GM21526 (cell line): ENCODE measurements at regions not wholly inside any gene's neighbourhood (a gene's known extent, or its start where the extent isn't known, plus 50 kb on each side); places are given as distances from the start of the nearest gene placed in this dataset.

Source experiments
- ATAC-seq: cut with Tn5 transposase; IDR thresholded peaks from one replicate; pipeline ENCODE4 v1.9.1; 2021; ENCODE audit warnings: moderate library complexity; ENCODE audit not compliant: unreplicated experiment, low FRiP score

DNA sequence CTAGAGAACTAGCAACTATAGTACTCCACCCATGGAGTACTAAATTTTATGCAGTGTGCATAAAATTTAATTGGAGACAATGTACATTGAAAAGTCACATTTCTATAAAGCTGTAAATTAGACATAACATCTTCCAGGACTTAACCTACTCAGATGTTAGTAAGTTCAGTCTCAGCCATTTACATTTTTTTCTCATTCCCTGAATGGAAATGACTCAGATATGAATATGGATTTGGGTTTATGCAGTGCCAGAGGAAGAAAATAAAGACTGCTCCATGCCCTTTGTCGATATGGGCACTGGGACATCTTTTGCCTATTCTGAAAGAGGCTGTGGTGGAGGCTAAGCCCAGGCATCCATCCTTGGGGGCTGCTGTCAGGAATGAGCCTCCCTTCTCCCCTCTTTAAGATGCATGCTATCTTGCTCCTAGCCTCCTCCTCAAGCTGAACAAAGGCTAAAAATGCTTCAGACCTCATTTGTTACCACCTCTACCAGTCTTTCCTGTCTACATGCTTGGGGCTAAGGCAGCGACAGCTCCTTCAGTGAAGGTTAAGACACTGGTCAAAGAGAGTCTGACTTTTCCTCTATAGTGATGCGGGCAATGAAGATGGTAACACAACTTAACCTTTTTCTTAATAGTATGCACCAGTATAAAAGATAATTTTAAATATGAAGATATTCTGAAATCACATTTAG, 486.8 kb upstream of the ANKRD30A start:
- ATAC-seq: no peak

DNA sequence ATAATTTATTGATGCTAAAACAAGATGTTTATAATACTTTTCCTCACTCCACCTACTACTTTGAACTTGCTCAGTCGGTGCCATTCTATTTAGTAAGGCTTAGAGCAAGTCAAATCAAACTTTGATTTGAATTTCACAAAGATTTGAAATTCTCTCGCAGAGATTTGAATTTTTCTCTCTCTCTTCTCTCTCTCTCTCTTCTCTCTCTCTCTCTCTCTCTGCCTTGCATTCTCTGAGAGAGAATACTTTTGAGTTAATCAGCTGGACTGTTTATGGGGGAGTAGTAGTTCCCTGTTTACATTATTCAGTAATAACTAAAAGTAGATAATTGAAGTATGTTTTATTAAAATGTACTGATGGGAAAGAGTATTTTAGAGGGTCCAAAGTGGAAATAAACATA, 488.5 kb upstream of the ANKRD30A start:
- no peak for ATAC-seq

DNA sequence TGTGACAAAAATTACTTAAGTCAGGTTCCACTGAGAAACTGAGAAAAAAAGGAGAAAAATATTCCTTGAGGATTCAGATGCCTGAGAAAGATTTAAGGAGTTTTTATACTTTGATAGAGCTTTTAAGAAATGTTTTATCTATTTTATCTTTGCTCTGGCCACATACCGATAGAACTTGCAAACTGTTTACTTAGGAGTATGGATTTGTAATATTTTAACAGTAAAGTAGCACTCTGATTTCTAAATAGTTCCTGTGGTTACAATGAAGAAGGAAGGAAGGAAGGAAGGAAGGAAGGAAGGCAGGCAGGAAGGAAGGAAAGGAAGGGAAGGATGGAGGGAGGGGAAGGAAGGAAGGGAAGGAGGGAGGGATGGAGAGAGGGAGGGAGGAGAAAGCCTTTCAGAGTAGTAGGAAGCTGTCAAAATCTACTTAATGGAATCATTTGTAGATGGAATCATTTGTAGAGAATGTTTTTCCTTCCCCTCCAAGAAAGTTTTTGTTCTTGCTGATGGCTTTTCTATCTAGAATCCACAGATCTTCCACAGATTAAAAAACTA, 489.0 kb upstream of the ANKRD30A start:
- no peak for ATAC-seq

DNA sequence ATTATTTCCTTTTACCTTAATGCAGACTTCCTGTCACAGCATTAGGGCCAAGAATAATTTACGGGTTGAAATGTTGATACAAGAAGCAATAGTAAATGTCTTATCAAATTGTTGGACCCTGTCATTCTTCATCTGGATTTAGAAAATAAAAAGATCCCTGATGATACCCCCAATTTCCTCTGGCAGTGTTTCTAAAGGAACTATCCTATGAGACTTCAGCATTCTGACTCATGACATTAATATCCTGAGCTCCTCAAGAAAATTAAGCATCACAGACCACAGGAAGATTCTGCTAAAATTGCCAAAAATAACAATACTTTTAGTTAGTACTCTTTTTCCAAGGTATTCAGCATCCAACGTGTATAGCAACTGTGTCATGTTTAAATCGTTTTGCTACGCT, 490.5 kb upstream of the ANKRD30A start:
- ATAC-seq: no peak

DNA sequence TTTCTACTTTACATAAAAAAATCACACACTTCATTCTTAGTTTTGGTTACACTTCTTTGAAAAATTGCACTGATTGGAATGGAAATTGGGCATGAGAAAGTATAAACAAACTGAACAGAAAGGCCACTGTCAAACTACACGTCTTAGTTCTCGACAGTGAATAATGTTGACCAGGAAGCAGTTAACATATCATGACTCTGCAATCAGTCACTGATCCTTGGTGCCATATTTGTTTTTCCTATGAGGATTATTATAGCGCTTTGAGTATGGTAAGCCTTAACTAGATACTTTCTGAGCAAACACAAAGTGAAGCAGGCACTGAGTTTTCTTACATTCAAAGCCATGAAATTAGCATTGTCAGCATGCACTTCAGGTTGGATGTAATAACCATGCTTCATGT, 495.1 kb upstream of the ANKRD30A start:
- no peak for ATAC-seq

DNA sequence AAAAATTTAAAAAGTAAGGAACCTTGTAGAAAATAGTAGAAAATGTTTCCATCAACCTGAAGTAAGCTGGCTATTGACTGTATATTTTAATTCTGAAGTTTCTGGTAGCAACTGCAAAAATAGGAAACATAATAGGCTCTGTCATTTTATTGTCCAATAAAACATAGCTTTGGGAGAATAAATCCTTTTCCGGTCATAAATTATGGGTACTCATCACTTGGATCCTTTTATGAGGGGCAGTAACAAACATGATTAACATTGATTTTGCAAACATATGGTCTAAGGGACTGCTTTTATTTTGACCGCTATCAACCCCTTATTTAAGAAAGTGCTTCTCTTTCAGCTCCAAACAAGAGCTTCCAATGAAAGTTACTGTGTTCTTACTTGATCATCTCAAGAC, 495.9 kb upstream of the ANKRD30A start:
- no peak for ATAC-seq

DNA sequence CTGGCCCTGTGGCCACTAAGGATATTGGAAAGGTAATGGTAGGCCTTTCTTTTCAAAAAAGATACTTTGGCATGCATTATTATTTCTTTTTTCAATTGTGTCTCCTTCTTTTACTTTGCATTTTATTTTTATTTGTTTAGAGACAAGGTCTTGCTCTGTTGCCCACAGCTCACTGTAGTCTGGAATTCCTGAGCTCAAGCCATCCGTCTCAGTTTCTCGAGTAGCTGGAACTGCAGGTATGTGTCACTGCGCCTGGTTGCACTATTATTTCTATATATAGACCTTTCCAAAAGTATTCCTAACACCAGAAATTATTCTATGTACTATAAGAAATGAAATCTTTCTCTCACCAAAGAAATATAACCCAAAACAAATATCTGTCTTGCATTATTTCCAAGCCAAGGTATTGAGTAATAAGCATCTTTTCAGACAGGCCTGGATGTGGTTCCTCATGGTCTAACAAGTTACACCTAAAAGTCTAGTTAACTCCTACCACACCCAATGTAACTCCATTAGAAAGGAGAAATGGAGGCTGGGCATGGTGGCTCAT, 500.8 kb upstream of the ANKRD30A start:
- ATAC-seq: no peak

DNA sequence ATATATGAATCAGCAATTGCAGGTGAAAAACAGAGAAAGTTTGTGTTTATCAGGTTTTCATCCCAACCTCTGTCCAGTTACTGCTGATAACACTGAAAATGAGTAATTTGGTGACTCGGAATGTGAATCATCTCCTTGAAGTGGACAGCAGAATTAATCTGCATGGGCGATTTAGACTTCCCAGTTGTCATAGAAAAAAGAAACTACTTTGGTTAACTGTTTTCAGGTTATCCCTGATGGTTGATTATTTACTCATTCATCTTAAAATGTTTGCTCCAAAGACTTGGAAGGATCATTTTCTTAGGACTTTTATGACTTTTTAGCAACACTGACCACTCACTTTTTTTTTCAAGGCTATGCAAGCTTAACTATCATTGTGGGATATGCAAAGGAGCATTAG, 504.1 kb upstream of the ANKRD30A start:
- ATAC-seq: no peak

DNA sequence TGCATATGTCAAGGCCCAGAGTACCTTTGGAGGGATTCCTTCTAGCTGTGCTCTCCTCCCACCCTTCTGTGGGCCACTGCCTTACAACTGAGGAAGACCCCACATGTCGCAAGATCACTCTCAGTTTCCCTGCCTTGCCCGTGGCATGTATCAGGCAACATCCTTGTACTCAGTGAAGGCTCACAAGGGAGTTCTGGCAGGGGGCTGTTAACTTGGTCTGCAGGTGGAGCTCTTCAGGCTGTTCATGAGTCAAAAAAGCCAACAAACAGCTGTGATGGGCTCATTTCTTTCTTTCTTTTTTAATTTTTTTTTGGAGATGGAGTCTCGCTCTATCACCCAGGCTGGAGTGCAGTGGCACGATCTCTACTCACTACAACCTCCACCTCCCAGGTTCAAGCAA, 513.0 kb upstream of the ANKRD30A start:
- ATAC-seq: no peak

DNA sequence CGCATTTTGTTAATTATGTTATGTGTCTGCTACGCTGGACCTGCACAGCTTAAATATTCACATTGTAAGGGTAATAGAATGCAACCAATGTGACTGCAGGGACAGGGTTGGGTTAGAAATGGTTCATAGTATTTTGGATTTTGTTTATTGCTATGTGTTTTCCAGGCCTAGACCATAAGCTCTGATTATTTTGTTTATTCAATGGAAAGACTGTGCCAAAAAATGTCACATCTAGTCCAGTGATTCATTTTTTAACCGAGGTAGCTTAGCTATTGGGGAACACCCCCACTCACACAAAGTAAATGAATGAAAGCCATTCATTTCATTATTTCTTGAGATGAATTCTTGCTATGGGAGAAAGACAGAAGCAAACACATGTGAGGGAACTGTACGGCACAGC, 516.5 kb upstream of the ANKRD30A start:
- no peak for ATAC-seq

DNA sequence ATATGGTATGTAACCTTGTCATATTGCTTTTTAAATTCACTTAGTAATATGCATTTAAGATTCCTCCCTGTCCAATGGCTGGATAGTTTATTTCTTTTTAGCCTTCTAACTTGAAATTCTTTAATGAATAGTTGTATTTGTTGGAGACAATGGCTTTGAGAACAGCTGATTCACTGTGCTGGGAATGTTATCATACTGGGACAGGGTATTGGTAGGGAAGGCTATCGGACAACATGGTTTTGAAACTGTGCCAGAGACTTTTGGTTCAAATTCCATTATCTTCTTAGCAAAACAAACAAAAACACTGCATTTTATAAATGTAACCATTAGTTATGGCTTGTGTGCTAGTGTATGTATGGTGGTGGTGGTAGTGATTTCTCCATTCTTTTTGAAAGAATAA, 517.1 kb upstream of the ANKRD30A start:
- no peak for ATAC-seq

DNA sequence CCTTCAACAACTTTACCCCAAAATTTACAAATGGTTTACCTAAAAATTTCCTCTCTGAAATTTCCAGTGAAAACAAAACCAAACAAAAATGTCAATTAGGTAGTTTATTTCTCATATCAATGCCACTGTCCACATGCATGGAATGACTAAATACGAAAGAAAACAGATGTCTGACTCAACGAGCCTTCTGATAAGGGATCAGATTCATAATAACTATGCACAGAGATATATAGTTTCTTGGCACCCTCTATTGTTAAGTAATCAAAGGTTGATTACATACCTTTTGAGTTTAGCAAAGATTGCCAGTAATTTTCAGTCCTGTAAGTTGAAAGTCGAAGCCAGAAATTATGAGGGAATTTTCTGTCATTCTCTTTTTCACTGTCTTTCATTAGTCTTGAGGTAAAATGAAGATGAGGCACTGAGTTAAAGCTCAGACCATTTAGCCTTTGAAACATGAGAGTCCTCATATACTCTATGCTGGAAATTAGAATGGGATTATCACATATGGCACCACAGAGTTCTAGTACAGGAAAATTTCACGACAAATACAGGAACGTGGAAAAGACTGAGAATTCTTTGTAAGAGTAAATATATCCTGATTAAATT, 519.1 kb upstream of the ANKRD30A start:
- ATAC-seq: no peak

DNA sequence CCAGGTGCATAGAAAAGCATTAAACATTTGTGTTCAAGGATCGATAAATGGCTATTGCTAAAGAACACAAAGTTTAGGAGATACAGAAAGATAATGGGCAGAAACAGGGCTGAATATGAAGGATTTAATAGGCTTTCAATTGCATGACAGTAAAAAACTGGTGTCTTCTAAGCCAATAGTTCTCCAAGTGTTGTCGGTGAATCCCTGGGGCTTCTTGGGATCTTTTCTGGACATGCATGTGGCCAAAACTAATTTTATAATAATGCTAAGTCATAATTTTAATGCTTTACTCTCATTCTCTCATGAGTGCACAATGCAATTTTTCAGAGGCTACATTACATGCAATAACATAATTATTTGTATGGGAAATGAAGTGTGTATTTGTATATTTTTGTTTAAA, 521.1 kb upstream of the ANKRD30A start:
- ATAC-seq: no peak

DNA sequence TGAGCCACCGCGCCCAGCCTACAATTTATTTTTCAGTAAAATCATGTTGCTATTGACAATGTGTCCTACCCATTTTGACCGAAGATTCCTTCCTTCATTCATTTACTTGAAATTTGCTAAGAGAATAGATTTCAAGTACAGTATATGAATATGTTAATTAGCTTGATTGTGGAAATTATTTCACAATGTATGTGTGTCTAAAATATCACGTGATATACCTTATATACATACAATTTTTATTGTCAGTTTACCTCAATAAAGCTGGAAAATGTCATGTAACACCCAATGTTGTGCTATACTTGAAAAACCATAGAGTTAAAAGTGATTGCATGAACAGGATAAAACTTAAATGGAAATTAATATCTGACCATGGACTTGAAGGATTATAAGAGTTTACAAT, 521.7 kb upstream of the ANKRD30A start:
- no peak for ATAC-seq

DNA sequence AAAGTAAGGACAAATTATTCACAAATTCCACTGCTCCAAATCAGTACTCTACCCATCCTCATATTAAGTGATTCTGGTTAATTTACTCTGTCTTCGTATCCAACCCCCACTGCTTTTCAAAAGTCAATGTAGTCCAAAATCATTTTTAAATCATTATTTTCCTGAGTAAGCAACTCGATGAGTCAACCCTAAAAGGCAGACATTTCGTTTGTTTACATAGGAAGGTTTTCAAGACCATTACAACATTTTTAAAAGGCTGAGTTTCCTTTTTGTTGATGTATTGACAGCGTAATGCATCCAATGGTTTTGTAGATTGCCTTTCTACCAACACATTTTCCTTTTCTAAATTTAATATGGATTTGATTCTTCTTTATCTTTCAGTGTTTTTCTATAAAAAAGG, 523.0 kb upstream of the ANKRD30A start:
- ATAC-seq: no peak

DNA sequence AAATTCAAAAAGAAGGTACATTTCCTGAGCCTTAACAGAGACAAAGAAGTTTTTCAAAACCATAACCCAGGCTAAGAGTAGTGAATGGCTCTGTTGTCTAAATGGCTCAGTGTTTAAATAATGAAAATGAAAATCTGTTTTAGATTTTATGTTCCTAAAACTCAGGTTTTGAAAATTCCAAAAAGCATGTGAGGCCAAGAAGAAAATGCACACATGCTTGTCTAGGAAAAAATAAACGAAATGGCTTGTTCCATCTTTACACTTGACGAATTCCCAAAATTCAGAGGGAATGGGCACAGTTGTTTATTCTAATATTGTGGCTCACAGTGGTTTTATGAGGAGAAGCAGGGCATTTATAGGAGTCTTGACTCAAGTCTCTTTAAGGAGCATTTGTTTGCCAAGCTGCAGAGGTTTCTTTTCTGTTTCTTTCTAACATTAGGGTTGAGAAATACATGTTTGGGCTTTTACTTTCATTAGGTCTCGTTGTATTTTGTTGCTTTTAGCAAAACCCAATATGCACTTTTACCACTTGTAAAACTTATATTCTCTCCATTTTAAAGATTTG, 527.6 kb upstream of the ANKRD30A start:
- no peak for ATAC-seq

DNA sequence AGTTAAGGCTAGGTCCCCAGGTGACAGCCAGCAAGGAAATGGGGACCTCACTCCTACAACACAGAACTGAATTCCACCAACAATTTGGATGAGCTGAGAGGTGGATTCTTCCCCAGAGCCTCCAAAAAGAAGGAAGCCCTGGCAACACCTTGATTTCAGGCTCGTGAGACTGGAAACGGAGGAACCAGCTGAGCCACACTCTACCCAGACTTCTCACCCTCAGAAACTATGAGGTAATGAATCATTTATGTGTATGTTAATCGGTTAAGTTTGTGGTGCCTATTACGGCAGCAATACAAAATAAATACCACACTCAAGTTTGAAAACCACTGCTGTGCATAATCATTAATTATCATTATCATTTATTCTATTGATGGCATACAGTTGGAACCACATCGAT, 532.4 kb upstream of the ANKRD30A start:
- no peak for ATAC-seq

DNA sequence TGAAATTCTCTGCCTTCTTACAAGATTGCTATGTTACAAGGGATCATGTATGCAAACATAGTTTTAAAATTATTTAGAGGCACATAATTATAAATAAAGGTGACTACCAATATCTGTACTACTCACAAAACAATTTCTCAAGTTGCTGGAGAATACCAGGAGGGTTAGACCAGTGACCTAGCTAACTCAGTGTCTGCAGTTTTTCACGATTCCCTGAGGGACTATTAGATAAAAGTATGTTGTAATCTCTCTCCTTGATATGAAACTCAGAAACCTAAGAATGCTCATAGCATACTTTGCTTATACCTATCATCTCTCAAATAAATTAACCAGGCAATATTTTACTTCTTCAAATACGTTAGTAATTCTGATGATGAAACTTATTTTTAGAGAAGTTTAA, 534.0 kb upstream of the ANKRD30A start:
- no peak for ATAC-seq

DNA sequence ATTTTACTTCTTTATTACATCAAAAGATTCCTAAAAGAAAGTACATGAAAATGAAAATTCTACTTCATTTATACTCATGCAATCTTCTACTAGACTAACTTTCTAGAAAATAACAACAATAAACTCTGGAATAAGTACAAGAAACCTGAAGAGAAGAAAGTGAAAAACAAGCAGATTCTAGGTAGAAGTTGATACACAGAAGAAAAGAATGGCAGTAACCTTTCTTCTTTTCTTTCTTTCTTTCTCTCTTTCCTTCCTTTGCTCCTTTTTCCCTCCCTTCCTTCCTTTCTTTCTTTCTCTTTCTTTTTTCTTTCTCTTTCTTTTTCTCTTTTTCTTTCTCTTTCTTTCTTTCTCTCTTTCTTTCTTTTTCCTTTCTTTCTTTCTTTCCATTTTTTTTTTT, 541.7 kb upstream of the ANKRD30A start:
- ATAC-seq: no peak

DNA sequence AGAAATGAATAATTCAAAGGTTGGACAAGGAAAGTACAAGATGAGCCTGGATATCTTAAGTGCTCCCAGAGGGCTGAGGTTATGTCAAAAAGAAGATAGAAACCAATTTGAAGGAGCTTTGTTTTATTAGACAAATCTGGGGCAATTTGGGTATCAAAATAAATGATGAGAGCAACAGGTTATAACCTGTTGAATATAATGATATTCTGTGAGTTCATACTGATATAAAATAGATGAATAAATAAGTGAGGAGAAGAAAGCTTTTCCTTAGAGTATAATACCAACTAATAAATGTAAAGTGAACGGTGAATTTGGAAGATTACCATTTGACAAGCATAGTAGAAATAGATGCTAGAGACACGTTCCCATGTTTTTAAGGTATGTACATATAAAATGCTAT, 544.2 kb upstream of the ANKRD30A start:
- ATAC-seq: no peak

DNA sequence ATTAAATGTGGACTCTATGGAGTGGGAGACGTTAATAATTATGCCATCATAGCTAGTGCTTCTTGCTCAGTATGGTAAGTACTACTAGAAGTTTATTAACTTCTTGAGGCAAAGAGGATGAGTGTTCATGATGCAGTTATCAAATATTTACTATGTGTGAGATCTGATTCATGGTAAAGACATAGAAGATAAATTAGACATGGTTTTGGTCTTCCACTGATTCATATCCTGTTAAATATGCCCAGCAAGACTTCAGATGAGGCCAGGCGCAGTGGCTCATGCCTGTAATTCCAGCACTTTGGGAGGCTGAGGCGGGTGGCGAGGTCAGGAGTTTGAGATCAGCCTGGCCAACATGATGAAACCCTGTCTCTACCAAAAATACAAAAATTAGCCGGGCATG, 547.1 kb upstream of the ANKRD30A start:
- ATAC-seq: no peak

DNA sequence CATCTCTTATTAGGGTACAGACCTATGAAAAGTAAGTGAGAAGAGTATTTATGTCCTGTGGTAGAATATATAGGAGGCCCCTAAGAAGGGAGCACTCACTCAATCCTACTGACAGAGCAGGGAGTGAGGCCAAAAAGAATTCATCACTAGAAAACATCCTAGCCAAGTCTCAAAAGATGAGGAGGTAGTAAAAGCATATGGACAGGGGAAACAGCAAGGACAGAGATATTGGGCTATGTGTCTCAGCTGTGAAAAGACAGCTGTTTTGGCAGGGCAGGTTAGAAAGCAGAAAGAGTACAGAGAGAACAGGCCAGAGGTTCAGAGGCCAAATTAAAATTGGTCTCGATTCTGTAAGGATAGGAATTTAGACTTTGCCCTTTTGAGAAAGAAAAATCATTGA, 548.3 kb upstream of the ANKRD30A start:
- ATAC-seq: no peak
